ENCODE measurements at regions not wholly inside any gene's neighbourhood (a gene's known extent, or its start where the extent isn't known, plus 50 kb on each side); places are given as distances from the start of the nearest gene placed in this dataset.

DNA sequence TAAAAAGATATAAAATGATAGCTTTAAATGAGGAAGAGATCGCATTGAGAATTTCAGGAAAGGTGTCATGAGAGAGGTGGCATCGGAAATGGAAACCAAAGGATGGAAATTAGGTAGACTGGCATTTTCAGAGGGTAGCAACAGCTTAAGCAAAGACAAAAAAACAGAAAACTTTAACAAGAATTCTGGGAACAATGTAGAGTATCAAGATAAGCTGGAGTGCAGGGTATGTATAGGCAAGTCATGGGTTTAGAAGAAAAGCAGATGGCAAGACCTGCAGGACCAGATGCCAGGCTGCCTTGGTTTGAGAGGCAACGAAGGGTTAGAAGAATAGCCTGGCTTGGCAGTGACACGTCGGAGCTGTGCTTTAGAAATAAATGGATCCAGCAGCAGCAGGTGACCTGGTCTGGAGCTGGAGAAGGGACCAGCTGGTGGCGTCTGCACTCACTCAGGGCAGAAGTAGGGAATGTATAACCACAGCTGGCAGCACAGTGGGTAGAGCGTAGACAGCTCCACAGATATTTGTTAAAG is 149.4 kb upstream of the TIAM1 start:
- DNase-seq (ENCODE audit: low spot score), result no peak
- Mint-ChIP-seq H3K27me3 (no peaks in the 10 kb centered on the region), H3K27ac (no peak overlapping the region), H3K36me3 (no peaks in the 10 kb centered on the region), H3K9me3 (no peaks in the 10 kb centered on the region), H3K4me3 (no peak overlapping the region), H3K4me1 (ENCODE audit: low read depth in 2 of 2) (peaks cover 0 to 2% of the 10 kb centered on the region in 2 donors)
- no peak for ATAC-seq

- Mint-ChIP-seq H3K9me3 (no peaks in the 10 kb centered on the region), H3K4me1 (ENCODE audit: low read depth in 2 of 2) (peaks cover 0 to 3% of the 10 kb centered on the region in 2 donors), H3K27ac (no peak overlapping the region), H3K36me3 (no peaks in the 10 kb centered on the region), H3K4me3 (no peak overlapping the region), H3K27me3 (no peaks in the 10 kb centered on the region)
- DNase-seq (ENCODE audit: low spot score) (no peak), ATAC-seq (no peak)
Observed at GRCh38 chr21:31491617-31492016, 147.6 kb upstream of the TIAM1 start.

GRCh38 chr21:31490443-31490842 is 146.4 kb upstream of the TIAM1 start:
- Mint-ChIP-seq H3K4me1 (ENCODE audit: low read depth in 2 of 2) (peaks cover 0 to 3% of the 10 kb centered on the region in 2 donors), H3K9me3 (no peaks in the 10 kb centered on the region), H3K27me3 (no peaks in the 10 kb centered on the region), H3K36me3 (no peaks in the 10 kb centered on the region), H3K27ac (no peak overlapping the region), H3K4me3 (no peak overlapping the region)
- DNase-seq (ENCODE audit: low spot score), result no peak
- ATAC-seq, result no peak

DNA sequence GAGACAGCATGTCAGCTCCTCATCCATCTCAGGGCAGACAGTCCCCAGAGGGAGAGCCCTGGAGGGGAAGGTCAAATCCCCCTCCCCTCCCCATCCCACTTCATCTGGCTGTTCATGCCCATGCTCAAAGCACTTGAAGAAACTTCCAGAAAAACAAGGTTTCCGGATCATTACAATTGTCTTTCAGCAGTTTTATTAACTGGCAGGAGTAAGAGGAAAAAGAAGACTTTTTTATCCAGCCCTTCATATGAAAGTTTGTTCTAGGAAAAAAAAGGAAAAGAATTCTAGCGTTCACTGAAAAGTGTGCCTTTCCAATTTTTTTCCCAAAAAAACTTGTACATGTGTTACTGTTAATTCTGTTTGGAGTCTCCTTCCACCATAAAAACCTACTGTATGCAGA is 145.7 kb upstream of the TIAM1 start:
- no peak overlapping the region for H3K27ac Mint-ChIP-seq
- DNase-seq (ENCODE audit: low spot score), result no peak
- H3K27me3 Mint-ChIP-seq, result no peaks in the 10 kb centered on the region
- H3K4me3 Mint-ChIP-seq, result no peak overlapping the region
- H3K4me1 Mint-ChIP-seq (ENCODE audit: low read depth in 2 of 2), result peaks cover 0 to 3% of the 10 kb centered on the region in 2 donors
- no peaks in the 10 kb centered on the region for H3K9me3 Mint-ChIP-seq
- peaks cover 4% of the 10 kb centered on the region for H3K36me3 Mint-ChIP-seq
- no peak for ATAC-seq

DNA sequence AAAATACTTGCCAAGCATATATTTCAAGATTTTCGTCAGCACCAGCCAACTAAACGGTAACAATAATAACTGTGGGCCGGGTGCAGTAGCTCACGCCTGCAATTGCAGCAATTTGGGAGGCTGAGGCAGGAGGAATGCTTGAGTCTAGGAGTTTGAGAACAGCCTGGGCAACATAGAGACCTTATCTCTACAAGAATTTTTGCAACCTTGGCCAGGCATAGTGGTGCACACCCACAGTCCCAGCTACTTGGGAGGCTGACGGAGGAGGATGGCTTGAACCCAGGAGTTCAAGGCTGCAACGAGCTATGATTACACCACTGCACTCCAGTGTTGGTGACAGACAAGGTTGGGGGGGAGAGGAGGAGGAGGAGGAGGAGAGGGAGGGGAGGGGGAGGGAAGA is 145.0 kb upstream of the TIAM1 start:
- ATAC-seq (no peak), DNase-seq (ENCODE audit: low spot score) (no peak)
- no peak overlapping the region for H3K4me3 Mint-ChIP-seq
- no peak overlapping the region for H3K27ac Mint-ChIP-seq
- H3K36me3 Mint-ChIP-seq, result peaks cover 5% of the 10 kb centered on the region
- no peaks in the 10 kb centered on the region for H3K9me3 Mint-ChIP-seq
- H3K4me1 Mint-ChIP-seq (ENCODE audit: low read depth in 2 of 2), result peaks cover 0 to 3% of the 10 kb centered on the region in 2 donors
- H3K27me3 Mint-ChIP-seq, result no peaks in the 10 kb centered on the region

GRCh38 chr21:31484219-31484618 is 140.2 kb upstream of the TIAM1 start:
- Mint-ChIP-seq H3K9me3 (no peaks in the 10 kb centered on the region), H3K27me3 (no peaks in the 10 kb centered on the region), H3K4me1 (ENCODE audit: low read depth in 2 of 2) (peaks cover 0 to 3% of the 10 kb centered on the region in 2 donors), H3K36me3 (peaks cover 5% of the 10 kb centered on the region), H3K4me3 (no peak overlapping the region), H3K27ac (no peak overlapping the region)
- no peak for ATAC-seq
- no peak for DNase-seq (ENCODE audit: low spot score)

- Mint-ChIP-seq H3K36me3 (peaks cover 5% of the 10 kb centered on the region), H3K27ac (no peak overlapping the region), H3K4me1 (ENCODE audit: low read depth in 2 of 2) (no peaks in the 10 kb centered on the region), H3K9me3 (no peaks in the 10 kb centered on the region), H3K27me3 (no peaks in the 10 kb centered on the region), H3K4me3 (no peak overlapping the region)
- ATAC-seq, result no peak
- no peak for DNase-seq (ENCODE audit: low spot score)
Observed at GRCh38 chr21:31483146-31483545, 139.1 kb upstream of the TIAM1 start.

DNA sequence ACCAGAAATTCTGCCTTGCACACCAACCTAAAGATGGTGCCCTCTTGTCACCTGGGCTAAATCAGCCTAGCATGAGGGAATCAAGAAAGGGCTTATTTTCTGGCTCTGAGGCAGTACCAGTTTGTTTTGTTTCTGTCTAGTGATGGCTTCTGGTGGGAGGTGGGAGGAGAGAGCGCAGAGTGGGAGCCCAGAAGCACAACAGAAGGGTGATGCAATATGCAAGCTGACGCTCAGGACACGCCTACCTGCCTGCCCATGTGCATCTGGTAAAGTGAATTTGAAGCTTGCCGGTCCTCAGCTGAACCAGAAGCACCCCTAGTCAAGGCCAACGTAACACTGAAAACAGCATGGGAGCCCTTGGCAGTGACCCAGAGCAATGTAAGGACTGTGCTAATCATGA is 138.4 kb upstream of the TIAM1 start:
- Mint-ChIP-seq H3K36me3 (peaks cover 5% of the 10 kb centered on the region), H3K4me1 (ENCODE audit: low read depth in 2 of 2) (no peaks in the 10 kb centered on the region), H3K4me3 (no peak overlapping the region), H3K9me3 (no peaks in the 10 kb centered on the region), H3K27ac (no peak overlapping the region), H3K27me3 (no peaks in the 10 kb centered on the region)
- DNase-seq (ENCODE audit: low spot score) (no peak), ATAC-seq (no peak)

- H3K4me1 Mint-ChIP-seq (ENCODE audit: low read depth in 2 of 2), result no peaks in the 10 kb centered on the region
- no peaks in the 10 kb centered on the region for H3K27me3 Mint-ChIP-seq
- no peaks in the 10 kb centered on the region for H3K9me3 Mint-ChIP-seq
- ATAC-seq (no peak), DNase-seq (ENCODE audit: low spot score) (no peak)
- peaks cover 5% of the 10 kb centered on the region for H3K36me3 Mint-ChIP-seq
- H3K27ac Mint-ChIP-seq, result no peak overlapping the region
- no peak overlapping the region for H3K4me3 Mint-ChIP-seq
Observed at GRCh38 chr21:31480228-31480627, 136.2 kb upstream of the TIAM1 start.

- H3K4me3 Mint-ChIP-seq, result no peak overlapping the region
- DNase-seq (ENCODE audit: low spot score) (no peak), ATAC-seq (no peak)
- no peak overlapping the region for H3K27ac Mint-ChIP-seq
- H3K27me3 Mint-ChIP-seq, result no peaks in the 10 kb centered on the region
- no peaks in the 10 kb centered on the region for H3K9me3 Mint-ChIP-seq
- peaks cover under 1% of the 10 kb centered on the region for H3K36me3 Mint-ChIP-seq
- H3K4me1 Mint-ChIP-seq (ENCODE audit: low read depth in 2 of 2), result no peaks in the 10 kb centered on the region
Observed at GRCh38 chr21:31479714-31480113, 135.7 kb upstream of the TIAM1 start.

DNA sequence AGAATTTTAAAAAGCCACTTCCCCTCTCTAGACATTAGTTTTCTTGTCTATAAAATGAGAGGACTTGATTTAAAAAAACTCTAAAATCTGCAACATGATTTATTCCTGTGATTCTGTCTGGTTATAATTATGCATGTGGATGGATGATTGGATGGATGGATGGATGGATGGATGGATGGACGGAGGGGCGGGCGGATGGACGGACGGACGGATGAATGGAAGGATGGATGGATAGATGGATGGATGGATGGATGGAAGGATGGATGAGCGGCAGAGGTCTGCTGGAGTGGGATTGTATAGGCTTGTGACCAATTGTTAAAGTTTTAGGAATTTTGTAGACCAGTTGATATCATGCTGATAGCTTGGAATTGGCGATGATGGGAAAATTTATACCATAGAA is 135.2 kb upstream of the TIAM1 start:
- H3K36me3 Mint-ChIP-seq, result no peaks in the 10 kb centered on the region
- DNase-seq (ENCODE audit: low spot score) (no peak), ATAC-seq (no peak)
- H3K9me3 Mint-ChIP-seq, result no peaks in the 10 kb centered on the region
- H3K4me3 Mint-ChIP-seq, result no peak overlapping the region
- H3K27me3 Mint-ChIP-seq, result no peaks in the 10 kb centered on the region
- no peak overlapping the region for H3K27ac Mint-ChIP-seq
- H3K4me1 Mint-ChIP-seq (ENCODE audit: low read depth in 2 of 2), result no peaks in the 10 kb centered on the region

DNA sequence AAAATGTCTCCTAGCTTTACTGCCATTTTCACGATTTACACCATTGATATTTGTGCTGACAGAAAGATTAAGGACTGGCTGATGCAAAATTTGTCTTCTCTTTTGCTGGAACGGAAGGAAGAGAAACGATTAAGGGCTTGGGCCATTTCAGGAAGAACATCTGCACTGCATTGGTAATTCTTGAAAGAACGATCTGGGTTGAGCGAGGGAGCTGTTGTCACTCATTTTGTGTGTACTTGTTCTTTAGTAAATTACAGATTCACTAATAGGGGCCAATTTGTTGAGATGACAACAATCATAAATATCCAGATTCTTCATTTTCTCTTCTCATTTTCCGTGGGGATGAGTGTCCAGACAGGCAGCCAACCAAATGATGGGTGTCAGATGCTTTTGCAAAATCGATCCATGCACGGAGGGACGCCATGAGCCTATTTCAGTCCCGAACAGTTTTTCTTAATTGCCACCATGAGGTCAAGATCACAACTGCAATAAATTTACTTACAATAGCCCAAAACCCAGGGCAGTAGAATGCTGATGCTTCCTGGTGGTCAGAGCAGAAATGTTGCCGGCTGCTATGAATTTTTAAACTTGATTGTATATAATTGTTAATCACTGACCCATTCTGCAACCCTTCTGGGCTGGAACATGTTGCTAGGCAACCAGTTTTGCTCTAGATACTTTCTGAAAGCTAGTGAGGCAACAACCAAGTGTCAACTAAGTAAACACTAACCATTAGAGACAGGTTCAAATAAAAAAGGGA is 132.4 kb upstream of the TIAM1 start:
- no peak for ATAC-seq

DNA sequence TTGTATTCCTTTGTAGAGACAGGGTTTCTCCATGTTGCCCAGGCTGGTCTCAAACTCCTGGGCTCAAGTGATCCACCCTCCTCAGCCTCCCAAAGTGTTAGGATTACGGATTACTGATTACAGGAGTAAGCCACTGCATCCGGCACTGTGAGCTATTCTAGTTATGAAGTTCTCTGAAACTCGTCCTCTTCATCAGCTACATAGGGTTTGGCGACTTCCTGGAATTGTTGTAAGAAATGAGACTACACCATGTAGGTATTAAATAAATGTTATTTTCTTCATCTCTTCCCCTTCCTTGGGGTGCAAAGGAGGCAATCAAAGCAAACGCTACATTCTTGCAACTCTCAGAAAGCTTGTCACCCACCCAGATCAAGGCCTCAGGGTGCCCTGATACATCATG is 131.2 kb upstream of the TIAM1 start:
- ATAC-seq (no peak), DNase-seq (ENCODE audit: low spot score) (no peak)
- no peaks in the 10 kb centered on the region for H3K36me3 Mint-ChIP-seq
- no peak overlapping the region for H3K27ac Mint-ChIP-seq
- no peaks in the 10 kb centered on the region for H3K4me1 Mint-ChIP-seq (ENCODE audit: low read depth in 2 of 2)
- H3K9me3 Mint-ChIP-seq, result no peaks in the 10 kb centered on the region
- H3K27me3 Mint-ChIP-seq, result no peaks in the 10 kb centered on the region
- no peak overlapping the region for H3K4me3 Mint-ChIP-seq

More for the DNA sequence above, 132.4 kb upstream of the TIAM1 start:
- H3K36me3 Mint-ChIP-seq, result no peaks in the 10 kb centered on the region
- no peaks in the 10 kb centered on the region for H3K27me3 Mint-ChIP-seq
- DNase-seq (ENCODE audit: low spot score), result no peak
- no peak overlapping the region for H3K27ac Mint-ChIP-seq
- H3K9me3 Mint-ChIP-seq, result no peaks in the 10 kb centered on the region
- no peak overlapping the region for H3K4me3 Mint-ChIP-seq
- no peaks in the 10 kb centered on the region for H3K4me1 Mint-ChIP-seq (ENCODE audit: low read depth in 2 of 2)

DNA sequence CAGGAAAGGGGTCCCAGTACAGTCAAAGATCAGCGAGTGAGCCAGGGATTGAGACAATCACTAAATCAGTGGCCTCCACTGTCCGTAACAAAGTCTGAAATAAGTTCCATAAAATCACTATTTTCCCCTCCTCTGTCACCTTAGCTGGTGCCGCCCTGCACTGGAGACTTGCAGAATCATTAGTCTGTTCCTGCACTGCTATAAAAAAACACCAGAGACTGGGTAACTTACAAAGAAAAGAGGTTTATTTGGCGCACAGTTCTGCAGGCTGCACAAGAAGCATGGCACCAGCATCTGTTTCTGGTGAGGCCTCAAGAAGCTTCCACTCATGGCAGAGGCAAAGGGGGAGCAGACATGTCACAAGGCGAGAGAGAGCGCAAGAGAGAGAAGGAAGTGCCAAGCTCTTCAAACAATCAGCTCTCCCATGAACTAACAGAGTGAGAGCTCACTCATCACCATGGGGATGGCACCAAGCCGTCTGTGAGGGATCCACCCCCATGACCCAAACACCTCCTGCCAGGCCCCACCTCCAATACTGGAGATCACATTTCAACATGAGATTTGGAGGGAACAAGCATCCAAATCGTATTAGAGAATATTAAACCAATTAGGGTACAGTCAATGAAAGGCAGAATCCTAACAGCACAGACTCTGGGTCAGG is 129.8 kb upstream of the TIAM1 start:
- H3K27ac Mint-ChIP-seq, result no peak overlapping the region
- H3K9me3 Mint-ChIP-seq, result no peaks in the 10 kb centered on the region
- H3K36me3 Mint-ChIP-seq, result no peaks in the 10 kb centered on the region
- DNase-seq (ENCODE audit: low spot score) (no peak), ATAC-seq (no peak)
- H3K27me3 Mint-ChIP-seq, result no peaks in the 10 kb centered on the region
- no peak overlapping the region for H3K4me3 Mint-ChIP-seq
- H3K4me1 Mint-ChIP-seq (ENCODE audit: low read depth in 2 of 2), result no peaks in the 10 kb centered on the region

Measured in natural killer cell treated with Interleukin-12 subunit alpha and Interleukin-12 subunit beta and Interleukin-15 and Interleukin-18, amount 100 ng/mL, for 72 hours (primary cell).